ENCODE measurements at regions not wholly inside any gene's neighbourhood (a gene's known extent, or its start where the extent isn't known, plus 50 kb on each side); places are given as distances from the start of the nearest gene placed in this dataset.

DNA sequence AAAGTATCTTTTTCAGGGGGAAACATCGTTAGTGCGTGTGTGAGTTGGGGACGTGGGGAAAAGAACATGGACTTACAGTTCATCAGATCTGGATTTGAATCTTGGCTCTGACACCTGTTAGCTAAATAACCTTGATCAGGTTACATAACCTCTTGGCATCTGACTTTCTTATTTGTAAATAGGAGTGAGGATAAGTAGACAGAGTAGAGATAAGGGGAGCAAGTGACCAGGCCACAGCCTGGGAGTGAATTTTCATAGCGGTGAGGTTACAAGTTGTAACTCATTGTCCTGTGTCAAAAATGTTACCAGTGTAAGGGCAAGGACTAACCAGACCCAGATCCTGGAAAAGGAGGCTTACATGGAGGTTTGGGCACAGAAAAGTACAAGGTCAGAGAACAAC is 733.5 kb upstream of the MMS22L start:
- no peaks in the 10 kb centered on the region for H3K36me3 ChIP-seq
- TF ChIP-seq, protein P1, sequence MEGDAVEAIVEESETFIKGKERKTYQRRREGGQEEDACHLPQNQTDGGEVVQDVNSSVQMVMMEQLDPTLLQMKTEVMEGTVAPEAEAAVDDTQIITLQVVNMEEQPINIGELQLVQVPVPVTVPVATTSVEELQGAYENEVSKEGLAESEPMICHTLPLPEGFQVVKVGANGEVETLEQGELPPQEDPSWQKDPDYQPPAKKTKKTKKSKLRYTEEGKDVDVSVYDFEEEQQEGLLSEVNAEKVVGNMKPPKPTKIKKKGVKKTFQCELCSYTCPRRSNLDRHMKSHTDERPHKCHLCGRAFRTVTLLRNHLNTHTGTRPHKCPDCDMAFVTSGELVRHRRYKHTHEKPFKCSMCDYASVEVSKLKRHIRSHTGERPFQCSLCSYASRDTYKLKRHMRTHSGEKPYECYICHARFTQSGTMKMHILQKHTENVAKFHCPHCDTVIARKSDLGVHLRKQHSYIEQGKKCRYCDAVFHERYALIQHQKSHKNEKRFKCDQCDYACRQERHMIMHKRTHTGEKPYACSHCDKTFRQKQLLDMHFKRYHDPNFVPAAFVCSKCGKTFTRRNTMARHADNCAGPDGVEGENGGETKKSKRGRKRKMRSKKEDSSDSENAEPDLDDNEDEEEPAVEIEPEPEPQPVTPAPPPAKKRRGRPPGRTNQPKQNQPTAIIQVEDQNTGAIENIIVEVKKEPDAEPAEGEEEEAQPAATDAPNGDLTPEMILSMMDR (IDR thresholded peaks at IDR 0.05; ENCODE audit: low read depth, low read length): no peak

DNA sequence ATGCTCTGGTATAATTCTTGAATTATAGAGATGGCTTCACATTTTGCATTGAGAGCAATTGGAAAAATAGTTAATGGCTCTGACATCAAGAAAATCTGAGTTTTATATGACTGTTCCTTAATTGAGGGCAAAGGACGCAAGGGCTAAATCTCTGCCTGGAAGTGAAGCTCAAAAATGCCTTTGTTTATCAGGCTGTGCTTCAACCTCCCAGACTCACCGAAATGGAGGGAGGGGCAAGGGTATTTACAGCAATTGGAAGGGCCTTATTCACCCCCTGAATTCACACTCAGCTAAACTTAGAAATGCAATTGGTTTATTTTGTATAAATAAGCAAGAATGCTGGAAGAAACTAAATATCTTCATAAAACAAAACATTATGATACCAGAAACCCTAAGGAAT is 737.2 kb upstream of the MMS22L start:
- no peak overlapping the region for H3K4me3 ChIP-seq (ENCODE audit: low read depth, low read length)
- no peaks in the 10 kb centered on the region for H3K36me3 ChIP-seq
- no peaks in the 10 kb centered on the region for H3K9me3 ChIP-seq
- no peaks in the 10 kb centered on the region for H3K27me3 ChIP-seq
- H3K4me1 ChIP-seq: no peaks in the 10 kb centered on the region
- no peak for DNase-seq
- TF ChIP-seq, protein P1 (IDR thresholded peaks at IDR 0.05; ENCODE audit: low read depth, low read length): no peak

More for the DNA sequence above, 733.5 kb upstream of the MMS22L start:
- no peaks in the 10 kb centered on the region for H3K27me3 ChIP-seq
- H3K4me1 ChIP-seq: no peaks in the 10 kb centered on the region
- no peak overlapping the region for H3K4me3 ChIP-seq (ENCODE audit: low read depth, low read length)
- no peak for DNase-seq
- H3K9me3 ChIP-seq: no peaks in the 10 kb centered on the region

DNA sequence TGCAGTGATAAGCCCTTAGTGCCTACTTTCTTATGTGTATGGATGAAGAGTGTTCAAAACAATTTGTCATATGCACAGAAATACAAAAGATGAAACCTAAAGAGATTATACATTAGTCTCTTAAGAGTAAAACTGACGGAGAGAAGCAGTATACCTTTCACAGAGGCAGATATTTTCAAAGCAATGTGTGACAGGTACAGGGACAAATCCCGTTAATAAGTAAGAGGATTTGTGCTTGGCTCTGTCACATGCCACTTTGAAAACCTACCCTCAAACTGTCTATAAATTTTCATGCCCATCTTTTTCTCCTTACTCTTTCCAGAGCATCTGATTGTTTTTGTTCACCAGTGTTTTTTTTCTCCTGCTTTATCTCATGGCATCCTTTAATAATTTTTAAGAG is 741.3 kb upstream of the MMS22L start:
- no peaks in the 10 kb centered on the region for H3K4me1 ChIP-seq
- no peak for DNase-seq
- no peaks in the 10 kb centered on the region for H3K27me3 ChIP-seq
- no peaks in the 10 kb centered on the region for H3K36me3 ChIP-seq
- TF ChIP-seq, protein P1 (IDR thresholded peaks at IDR 0.05; ENCODE audit: low read depth, low read length): no peak
- H3K9me3 ChIP-seq: no peaks in the 10 kb centered on the region
- H3K4me3 ChIP-seq (ENCODE audit: low read depth, low read length): no peak overlapping the region

DNA sequence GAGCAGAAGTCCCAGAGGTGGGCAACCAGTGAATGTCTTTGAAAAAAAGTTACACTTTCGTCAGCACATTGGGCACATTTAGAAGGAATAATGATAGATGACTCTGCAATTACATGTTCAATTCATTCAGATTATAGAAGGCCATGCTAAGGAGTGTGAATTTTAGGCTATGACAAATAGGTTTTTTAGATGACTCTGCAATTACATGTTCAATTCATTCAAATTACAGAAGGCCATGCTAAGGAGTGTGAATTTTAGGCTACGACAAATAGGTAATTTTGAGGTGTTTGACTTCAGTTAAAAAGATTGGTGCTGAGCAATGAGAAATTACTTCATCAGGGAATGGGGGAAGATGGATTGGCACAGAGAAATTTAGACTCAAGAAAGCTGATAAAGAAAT is 744.9 kb upstream of the MMS22L start:
- H3K4me3 ChIP-seq (ENCODE audit: low read depth, low read length): no peak overlapping the region
- H3K27me3 ChIP-seq: no peaks in the 10 kb centered on the region
- TF ChIP-seq, protein P1 (IDR thresholded peaks at IDR 0.05; ENCODE audit: low read depth, low read length): no peak
- DNase-seq: no peak
- H3K9me3 ChIP-seq: no peaks in the 10 kb centered on the region
- no peaks in the 10 kb centered on the region for H3K36me3 ChIP-seq
- H3K4me1 ChIP-seq: no peaks in the 10 kb centered on the region

DNA sequence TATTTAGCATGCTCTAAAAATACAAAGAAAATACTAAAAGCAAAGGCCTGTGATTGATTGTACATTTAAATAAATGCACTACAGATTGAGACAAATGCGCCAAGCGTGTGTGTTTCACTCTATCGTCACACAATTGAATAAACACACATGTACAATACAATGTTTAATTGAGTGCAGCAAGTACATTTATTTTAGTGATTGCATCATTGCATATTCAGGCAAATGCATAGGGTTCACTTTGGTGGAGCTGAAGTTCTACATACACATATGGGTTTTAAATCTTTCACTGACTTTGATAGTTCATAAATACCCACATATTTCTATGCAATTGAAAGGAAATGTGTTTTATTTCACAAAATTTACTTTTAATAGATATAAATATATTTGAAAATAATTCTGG is 750.6 kb upstream of the MMS22L start:
- DNase-seq: no peak
- Histone ChIP-seq H3K27me3 (no peaks in the 10 kb centered on the region), H3K9me3 (no peaks in the 10 kb centered on the region), H3K4me1 (no peaks in the 10 kb centered on the region), H3K4me3 (ENCODE audit: low read depth, low read length) (no peak overlapping the region), H3K36me3 (no peaks in the 10 kb centered on the region)
- TF ChIP-seq, protein P1 (IDR thresholded peaks at IDR 0.05; ENCODE audit: low read depth, low read length): no peak

DNA sequence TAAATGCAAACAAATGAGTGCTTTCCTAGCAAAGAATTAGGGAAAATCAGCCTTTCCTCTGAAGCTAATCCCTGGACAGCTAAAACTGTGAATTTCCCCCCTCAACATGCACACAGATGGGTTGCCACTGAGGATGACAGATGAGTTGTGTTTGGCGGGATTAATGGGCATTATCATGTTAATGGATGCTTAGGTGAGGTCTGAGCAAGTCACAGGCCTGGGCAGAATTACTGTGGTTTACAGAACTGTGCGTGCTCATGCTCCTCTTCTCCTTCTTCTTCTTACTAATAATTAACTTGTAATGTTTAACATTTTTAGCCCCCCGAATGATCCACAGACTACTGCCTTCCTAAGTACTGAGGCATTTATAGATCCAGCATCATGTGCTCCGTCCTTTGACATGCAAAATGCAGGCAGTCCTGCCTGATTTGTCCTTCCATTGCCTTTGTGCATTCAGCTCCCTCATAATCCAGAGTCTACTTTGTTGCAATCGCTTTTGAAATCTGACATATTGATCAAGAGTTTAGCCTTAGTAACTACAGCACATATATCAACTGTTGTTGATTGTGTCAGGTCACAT is 753.4 kb upstream of the MMS22L start:
- Histone ChIP-seq H3K9me3 (no peaks in the 10 kb centered on the region), H3K27me3 (no peaks in the 10 kb centered on the region), H3K4me1 (no peaks in the 10 kb centered on the region), H3K4me3 (ENCODE audit: low read depth, low read length) (no peak overlapping the region), H3K36me3 (no peaks in the 10 kb centered on the region)
- DNase-seq: no peak
- TF ChIP-seq, protein P1 (IDR thresholded peaks at IDR 0.05; ENCODE audit: low read depth, low read length): no peak
